GM21619 (cell line): ENCODE measurements at regions not wholly inside any gene's neighbourhood (a gene's known extent, or its start where the extent isn't known, plus 50 kb on each side); places are given as distances from the start of the nearest gene placed in this dataset.
"Not testable (repeated sequence)": the region's sequence is repeated elsewhere in the genome, so short reads cannot be mapped to it uniquely, and the experiment has no call there.

Experiments
- ATAC-seq: cut with Tn5 transposase; IDR thresholded peaks from one replicate; pipeline ENCODE4 v1.9.1; 2021; ENCODE audit not compliant: unreplicated experiment

DNA sequence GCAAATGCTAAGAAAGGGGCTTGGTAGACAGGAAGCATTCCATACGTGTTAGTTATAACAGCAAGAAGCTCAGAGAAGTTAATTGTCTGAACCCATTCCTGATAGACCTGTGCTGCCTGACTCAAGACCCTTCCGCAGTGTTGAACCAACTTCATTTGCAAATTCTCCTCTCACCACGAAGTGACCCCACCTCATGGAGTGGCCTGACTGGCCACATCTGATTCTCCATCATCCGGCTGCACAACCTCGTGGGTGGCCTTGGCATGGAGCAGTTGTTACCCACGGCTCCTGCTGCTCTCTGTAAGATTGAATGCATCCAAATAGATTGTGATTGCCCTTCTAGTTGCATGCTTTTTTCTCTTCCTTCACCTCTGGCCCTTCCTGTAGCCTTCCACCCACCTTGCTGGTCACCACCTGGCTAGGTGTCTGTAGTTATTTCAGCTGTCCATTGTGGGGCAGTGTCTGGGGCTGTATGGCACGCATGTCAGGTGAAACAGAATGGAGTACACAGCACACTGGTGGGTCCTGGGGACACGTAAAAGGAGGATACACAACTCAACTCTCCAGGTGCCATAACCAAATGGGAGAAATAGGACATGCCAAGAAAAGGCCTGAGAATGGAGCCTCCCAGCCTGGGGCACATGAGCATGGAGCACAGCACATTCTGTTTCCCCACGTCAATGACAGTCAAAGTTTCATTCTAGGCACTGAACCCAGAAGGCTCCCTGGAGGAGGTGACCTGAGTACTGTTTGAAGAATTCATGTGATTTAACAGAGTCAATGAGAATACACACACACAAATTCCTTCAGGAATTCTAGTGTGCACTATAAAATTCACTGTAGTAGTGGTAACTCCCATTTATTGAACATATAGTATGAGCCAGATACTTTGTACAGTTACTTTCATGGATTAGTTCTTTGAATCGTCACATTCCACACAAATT lies 70.5 kb upstream of the PTCH1 start:
- no peak for ATAC-seq

DNA sequence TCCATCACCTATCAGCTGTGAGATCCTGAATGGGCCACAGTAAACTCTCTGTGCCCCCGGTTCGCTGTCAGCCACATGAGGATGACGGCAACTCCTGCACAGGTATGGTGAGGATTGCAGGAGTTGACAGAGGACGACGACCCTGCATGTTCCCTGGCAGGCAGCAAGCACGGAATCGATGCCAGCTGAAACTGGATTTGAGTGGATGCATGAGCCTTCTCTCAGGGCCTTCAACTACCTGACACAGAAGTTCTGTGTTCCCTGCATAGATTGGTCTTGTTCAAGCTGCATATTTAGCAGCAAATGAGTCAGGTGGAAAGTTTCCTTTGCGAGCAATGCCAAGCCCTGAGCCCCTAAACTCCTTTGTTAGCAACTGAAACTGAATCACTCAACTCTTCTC lies 69.6 kb upstream of the PTCH1 start:
- no peak for ATAC-seq

DNA sequence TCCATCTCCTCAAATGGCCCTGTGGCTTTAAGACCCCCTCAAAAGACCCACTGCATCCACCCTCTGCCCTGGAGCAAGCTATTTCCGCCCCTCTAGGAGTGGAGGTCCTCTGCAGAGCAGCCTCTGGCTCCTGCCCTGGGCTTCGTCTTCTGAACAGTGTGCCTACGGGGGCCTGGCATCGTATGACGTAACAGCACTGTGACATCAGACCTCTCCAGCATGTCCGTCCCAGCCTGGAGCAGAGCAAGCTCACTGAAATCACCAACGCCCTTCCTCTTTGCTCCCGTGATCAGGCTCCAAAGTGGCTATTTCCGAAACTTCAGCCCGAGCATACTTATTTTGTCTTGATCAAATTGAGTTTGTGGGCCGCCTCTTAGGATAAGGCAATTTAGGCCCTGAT lies 69.1 kb upstream of the PTCH1 start:
- no peak for ATAC-seq

GRCh38 chr9:95584176-95584575 lies 67.4 kb upstream of the PTCH1 start:
- no peak for ATAC-seq

- no peak for ATAC-seq
Observed at GRCh38 chr9:95581900-95582299, 65.1 kb upstream of the PTCH1 start.

GRCh38 chr9:95580812-95581761 lies 64.3 kb upstream of the PTCH1 start:
- ATAC-seq, result no peak

GRCh38 chr9:95574866-95575553 lies 58.2 kb upstream of the PTCH1 start:
- ATAC-seq, result no peak

- ATAC-seq, result no peak
Observed at GRCh38 chr9:95574176-95574575, 57.4 kb upstream of the PTCH1 start.

- no peak for ATAC-seq
Observed at GRCh38 chr9:95573463-95573862, 56.7 kb upstream of the PTCH1 start.

DNA sequence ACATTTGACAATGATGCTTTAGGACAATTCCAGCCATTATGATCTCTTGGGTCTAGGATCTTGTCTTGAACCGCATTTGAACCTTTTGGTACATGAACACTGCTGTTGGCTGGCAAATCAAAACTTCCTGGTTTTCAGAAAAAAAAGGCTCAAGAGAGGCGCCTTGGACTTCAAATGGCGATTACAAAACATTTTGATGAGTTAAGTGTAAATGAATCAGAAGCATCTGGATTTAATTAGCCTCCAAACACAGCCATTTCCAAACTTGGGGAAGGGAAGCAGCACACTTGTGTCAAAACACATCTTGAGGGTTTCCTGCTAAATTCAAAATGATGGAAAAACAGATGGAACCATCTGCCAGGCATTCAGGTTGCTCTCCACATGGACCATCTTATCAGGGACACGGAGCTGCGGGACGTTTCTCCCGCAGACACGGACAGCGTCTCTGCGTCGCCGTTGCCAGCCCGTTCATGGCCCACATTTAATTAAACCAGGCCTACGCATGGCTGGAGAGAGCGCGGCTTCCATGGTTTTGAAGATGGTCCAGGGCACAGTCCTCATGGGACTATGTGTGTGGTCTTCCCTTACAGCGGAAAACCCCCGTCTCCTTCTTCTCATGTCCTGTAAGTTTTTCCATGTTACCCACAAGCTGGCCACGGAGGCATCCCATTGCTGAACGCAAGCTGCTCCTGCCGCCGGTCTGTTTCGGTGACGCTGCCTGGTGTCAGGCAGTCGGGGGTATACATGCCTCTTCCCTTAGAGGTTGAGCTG lies 55.8 kb upstream of the PTCH1 start:
- ATAC-seq, result no peak

DNA sequence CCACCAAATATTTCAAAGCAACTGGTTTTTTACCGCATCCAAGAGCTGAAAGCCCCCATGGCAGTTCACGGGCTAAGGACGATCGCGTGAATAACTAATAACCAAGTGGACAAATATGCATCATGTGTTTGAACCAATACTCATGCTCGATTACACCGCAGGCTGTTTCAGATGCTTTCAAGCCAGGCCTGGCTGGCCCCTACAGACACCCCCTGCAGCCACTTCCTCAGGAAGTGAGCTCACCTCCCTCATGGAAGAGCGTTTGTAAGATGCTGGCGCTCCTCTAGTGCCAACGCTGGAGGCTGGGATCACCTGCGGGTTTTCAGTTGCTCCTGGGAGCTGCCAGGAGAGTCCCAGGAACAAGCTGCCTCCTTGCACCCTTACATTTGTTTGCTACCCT lies 53.9 kb upstream of the PTCH1 start:
- no peak for ATAC-seq

DNA sequence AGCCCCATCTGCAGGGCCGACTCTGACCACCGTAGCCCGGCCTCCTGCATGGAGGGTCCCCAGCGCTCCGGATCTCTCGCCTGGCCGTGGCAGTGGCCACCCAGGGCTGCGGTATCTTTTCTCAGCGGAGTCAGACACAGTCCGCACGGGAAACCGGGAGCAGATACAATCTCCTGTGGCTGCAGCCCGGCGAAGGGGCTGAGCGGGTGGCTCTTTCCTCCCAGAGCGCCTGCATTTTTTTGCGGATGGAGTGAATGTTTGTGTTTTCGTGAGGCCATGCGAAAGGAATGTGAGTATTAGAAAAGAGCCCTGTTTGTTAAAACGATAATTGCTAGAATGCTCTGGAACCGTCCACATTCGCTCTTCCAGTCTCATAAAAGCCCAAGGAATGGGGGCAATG lies 53.4 kb upstream of the PTCH1 start:
- ATAC-seq, result no peak

GRCh38 chr9:95568735-95569134 lies 52.0 kb upstream of the PTCH1 start:
- ATAC-seq, result not testable (repeated sequence)
